GM23338 (cell line): ENCODE measurements at regions not wholly inside any gene's neighbourhood (a gene's known extent, or its start where the extent isn't known, plus 50 kb on each side); places are given as distances from the start of the nearest gene placed in this dataset.

Source experiments
- ATAC-seq: fragments of 200-7000 bp; cut with Tn5 transposase; 3 replicates; pipeline ENCODE4 v1.9.1; 2020
- DNase-seq: peaks from one replicate; pipeline ENCODE4 v3.0.0-alpha.2; 2015; ENCODE audit warnings: low spot score
- H2AFZ ChIP-seq: fragments of 200-600 bp; sonication (generic); 2 replicates; pipeline ENCODE4 v1.8.0; 2016; ENCODE audit warnings: antibody characterized with exemption, mild to moderate bottlenecking, moderate library complexity
- H3F3A ChIP-seq: fragments of 200-600 bp; sonication (generic); replicated peaks from 2 replicates; pipeline ENCODE4 v1.8.0; 2017; ENCODE audit warnings: antibody characterized with exemption, mixed run types, low read depth
- H3K27ac ChIP-seq: fragments of 200-600 bp; sonication (generic); 2 replicates; pipeline ENCODE4 v1.6.1; 2016; ENCODE audit warnings: low read depth
- H3K27me3 ChIP-seq: fragments of 200-600 bp; sonication (generic); 2 replicates; pipeline ENCODE4 v1.8.0; 2016; ENCODE audit warnings: mild to moderate bottlenecking, mixed run types, moderate library complexity; ENCODE audit not compliant: insufficient read depth
- H3K36me3 ChIP-seq: fragments of 200-600 bp; sonication (generic); 2 replicates; pipeline ENCODE4 v1.8.0; 2016; ENCODE audit warnings: mild to moderate bottlenecking; ENCODE audit not compliant: insufficient read depth
- H3K4me1 ChIP-seq: fragments of 200-600 bp; sonication (generic); 2 replicates; pipeline ENCODE4 v1.8.0; 2016; ENCODE audit warnings: mild to moderate bottlenecking, moderate library complexity; ENCODE audit not compliant: insufficient read depth
- H3K4me2 ChIP-seq: fragments of 200-600 bp; sonication (generic); 2 replicates; pipeline ENCODE4 v1.7.1; 2017; ENCODE audit warnings: mixed run types
- H3K4me3 ChIP-seq: fragments of 200-600 bp; sonication (generic); 2 replicates; pipeline ENCODE4 v1.6.1; 2016; ENCODE audit warnings: mixed run types
- H3K79me2 ChIP-seq: fragments of 200-600 bp; sonication (generic); replicated peaks from 2 replicates; pipeline ENCODE4 v1.8.0; 2017; ENCODE audit warnings: mild to moderate bottlenecking; ENCODE audit not compliant: insufficient read depth
- H3K9me2 ChIP-seq: fragments of 200-600 bp; sonication (generic); 2 replicates; pipeline ENCODE4 v1.8.0; 2017; ENCODE audit not compliant: insufficient read depth
- H4K20me1 ChIP-seq: fragments of 200-600 bp; sonication (generic); replicated peaks from 2 replicates; pipeline ENCODE4 v1.8.0; 2017; ENCODE audit warnings: mild to moderate bottlenecking; ENCODE audit not compliant: insufficient read depth
- H3K27ac Mint-ChIP-seq: 2 replicates; pipeline ENCODE4 v1.8.0; 2020; ENCODE audit warnings: inconsistent platforms, mild to moderate bottlenecking, moderate library complexity, mixed read lengths
- H3K27me3 Mint-ChIP-seq: 3 replicates; pipeline ENCODE4 v1.8.0; 2022; ENCODE audit warnings: low read depth, mild to moderate bottlenecking, moderate library complexity, mixed read lengths, inconsistent platforms; ENCODE audit not compliant: insufficient read depth, poor library complexity
- H3K36me3 Mint-ChIP-seq: 3 replicates; pipeline ENCODE4 v1.8.0; 2021; ENCODE audit warnings: low read depth, mild to moderate bottlenecking, inconsistent platforms, moderate library complexity, mixed read lengths
- H3K4me1 Mint-ChIP-seq: 3 replicates; pipeline ENCODE4 v1.8.0; 2020; ENCODE audit warnings: mild to moderate bottlenecking, inconsistent platforms, mixed read lengths
- H3K4me3 Mint-ChIP-seq: 3 replicates; pipeline ENCODE4 v1.8.0; 2021; ENCODE audit warnings: moderate library complexity, mild to moderate bottlenecking, inconsistent platforms, mixed read lengths
- H3K9me3 Mint-ChIP-seq: 3 replicates; pipeline ENCODE4 v1.8.0; 2020; ENCODE audit warnings: moderate library complexity, mild to moderate bottlenecking, inconsistent platforms, mixed read lengths
- CREB1 ChIP-seq: fragments of 250-450 bp; sonication (Bioruptor Pico); IDR thresholded peaks from 2 replicates; pipeline ENCODE4 v1.5.0; 2020; ENCODE audit warnings: low read depth, mild to moderate bottlenecking, moderate library complexity
- EZH2 ChIP-seq: fragments of 200-600 bp; sonication (generic); IDR thresholded peaks from one replicate; pipeline ENCODE4 v1.8.0; 2017; ENCODE audit warnings: antibody characterized with exemption, mild to moderate bottlenecking, low read depth; ENCODE audit not compliant: unreplicated experiment
- EZH2phosphoT487 ChIP-seq: fragments of 200-600 bp; sonication (generic); IDR thresholded peaks from one replicate; pipeline ENCODE4 v1.8.1; 2018; ENCODE audit warnings: antibody characterized with exemption; ENCODE audit not compliant: unreplicated experiment
- NANOG ChIP-seq: IDR thresholded peaks from 2 replicates; pipeline ENCODE4 v1.6.1; 2016; ENCODE audit warnings: antibody characterized with exemption, borderline replicate concordance
- POLR2AphosphoS5 ChIP-seq: IDR thresholded peaks from 2 replicates; pipeline ENCODE4 v1.6.1; 2016; ENCODE audit warnings: antibody characterized with exemption, low read depth
- STAT1 ChIP-seq: IDR thresholded peaks from one replicate; pipeline ENCODE4 v1.6.1; 2016; ENCODE audit warnings: antibody characterized with exemption; ENCODE audit not compliant: unreplicated experiment
- ZNF331 ChIP-seq: fragments of 250-450 bp; sonication (Bioruptor Pico); IDR thresholded peaks from 2 replicates; pipeline ENCODE4 v1.5.0; 2020; ENCODE audit warnings: low read depth, mild to moderate bottlenecking, moderate library complexity
- TF ChIP-seq, protein P1 (sequence below): IDR thresholded peaks from 2 replicates; pipeline ENCODE4 v1.6.1; 2016; ENCODE audit warnings: antibody characterized with exemption
- TF ChIP-seq, protein P2 (sequence below), 2 experiments: fragments of 200-600 bp in 1 of 2; sonication (generic) in 1 of 2; conservative IDR thresholded peaks; 2 replicates each; pipeline versions ENCODE4 v1.5.1 to v1.6.1; 2016 to 2017; ENCODE audit warnings: antibody characterized with exemption in 2 of 2, low read depth in 2 of 2, mild to moderate bottlenecking in 2 of 2, moderate library complexity in 1 of 2

DNA sequence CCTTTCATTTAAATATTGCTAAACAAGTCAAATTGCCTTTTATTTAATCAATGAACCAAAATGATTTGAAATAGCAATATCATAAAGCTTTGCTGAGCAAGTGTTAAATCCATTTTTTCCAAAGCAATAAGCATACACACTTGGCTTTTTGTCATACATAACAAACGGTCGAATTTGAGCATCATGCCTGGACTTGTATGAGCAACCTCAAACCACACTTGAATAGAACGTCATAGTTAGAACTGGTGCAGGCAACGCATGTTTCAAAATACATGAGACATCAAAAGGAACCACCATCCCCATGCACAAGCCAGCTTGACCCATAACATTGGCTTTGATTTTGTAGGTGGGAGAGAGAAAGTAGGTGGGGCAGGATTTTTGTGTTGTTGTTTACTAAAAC, 812.3 kb upstream of the FRG1 start:
- Histone ChIP-seq H3F3A (no peaks in the 10 kb centered on the region), H3K4me2 (no peak overlapping the region), H3K4me3 (no peak overlapping the region), H2AFZ (no peak overlapping the region), H3K4me1 (no peaks in the 10 kb centered on the region), H4K20me1 (no peaks in the 10 kb centered on the region), H3K36me3 (no peaks in the 10 kb centered on the region; the same call in 1 of the 2 replicates), H3K79me2 (no peaks in the 10 kb centered on the region), H3K27ac (no peak overlapping the region), H3K27me3 (no peaks in the 10 kb centered on the region), H3K9me2 (peaks cover 4% of the 10 kb centered on the region; the same call in 1 of the 2 replicates)
- peaks cover 4% of the 10 kb centered on the region; the same call in 1 of the 3 replicates for H3K4me1 Mint-ChIP-seq
- H3K4me3 Mint-ChIP-seq = no peak overlapping the region
- DNase-seq (no peak), ATAC-seq (no peak)
- no peak for TF ChIP-seq ZNF331 (CRISPR knock-in tag)
- TF ChIP-seq, protein P1, sequence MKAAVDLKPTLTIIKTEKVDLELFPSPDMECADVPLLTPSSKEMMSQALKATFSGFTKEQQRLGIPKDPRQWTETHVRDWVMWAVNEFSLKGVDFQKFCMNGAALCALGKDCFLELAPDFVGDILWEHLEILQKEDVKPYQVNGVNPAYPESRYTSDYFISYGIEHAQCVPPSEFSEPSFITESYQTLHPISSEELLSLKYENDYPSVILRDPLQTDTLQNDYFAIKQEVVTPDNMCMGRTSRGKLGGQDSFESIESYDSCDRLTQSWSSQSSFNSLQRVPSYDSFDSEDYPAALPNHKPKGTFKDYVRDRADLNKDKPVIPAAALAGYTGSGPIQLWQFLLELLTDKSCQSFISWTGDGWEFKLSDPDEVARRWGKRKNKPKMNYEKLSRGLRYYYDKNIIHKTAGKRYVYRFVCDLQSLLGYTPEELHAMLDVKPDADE = no peak
- TF ChIP-seq EZH2 = no peak
- no peak for TF ChIP-seq CREB1 (CRISPR knock-in tag)
- no peak for TF ChIP-seq NANOG
- no peak for TF ChIP-seq STAT1
- TF ChIP-seq EZH2phosphoT487 = no peak
- TF ChIP-seq, protein P2, sequence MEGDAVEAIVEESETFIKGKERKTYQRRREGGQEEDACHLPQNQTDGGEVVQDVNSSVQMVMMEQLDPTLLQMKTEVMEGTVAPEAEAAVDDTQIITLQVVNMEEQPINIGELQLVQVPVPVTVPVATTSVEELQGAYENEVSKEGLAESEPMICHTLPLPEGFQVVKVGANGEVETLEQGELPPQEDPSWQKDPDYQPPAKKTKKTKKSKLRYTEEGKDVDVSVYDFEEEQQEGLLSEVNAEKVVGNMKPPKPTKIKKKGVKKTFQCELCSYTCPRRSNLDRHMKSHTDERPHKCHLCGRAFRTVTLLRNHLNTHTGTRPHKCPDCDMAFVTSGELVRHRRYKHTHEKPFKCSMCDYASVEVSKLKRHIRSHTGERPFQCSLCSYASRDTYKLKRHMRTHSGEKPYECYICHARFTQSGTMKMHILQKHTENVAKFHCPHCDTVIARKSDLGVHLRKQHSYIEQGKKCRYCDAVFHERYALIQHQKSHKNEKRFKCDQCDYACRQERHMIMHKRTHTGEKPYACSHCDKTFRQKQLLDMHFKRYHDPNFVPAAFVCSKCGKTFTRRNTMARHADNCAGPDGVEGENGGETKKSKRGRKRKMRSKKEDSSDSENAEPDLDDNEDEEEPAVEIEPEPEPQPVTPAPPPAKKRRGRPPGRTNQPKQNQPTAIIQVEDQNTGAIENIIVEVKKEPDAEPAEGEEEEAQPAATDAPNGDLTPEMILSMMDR (conservative IDR thresholded peaks at IDR 0.05; ENCODE audit: low read depth in 2 of 2) = no peak
- no peaks in the 10 kb centered on the region; the same call in 2 of the 3 replicates for H3K9me3 Mint-ChIP-seq
- no peaks in the 10 kb centered on the region for H3K27me3 Mint-ChIP-seq
- H3K36me3 Mint-ChIP-seq = no peaks in the 10 kb centered on the region; the same call in 2 of the 3 replicates
- H3K27ac Mint-ChIP-seq = no peak overlapping the region

DNA sequence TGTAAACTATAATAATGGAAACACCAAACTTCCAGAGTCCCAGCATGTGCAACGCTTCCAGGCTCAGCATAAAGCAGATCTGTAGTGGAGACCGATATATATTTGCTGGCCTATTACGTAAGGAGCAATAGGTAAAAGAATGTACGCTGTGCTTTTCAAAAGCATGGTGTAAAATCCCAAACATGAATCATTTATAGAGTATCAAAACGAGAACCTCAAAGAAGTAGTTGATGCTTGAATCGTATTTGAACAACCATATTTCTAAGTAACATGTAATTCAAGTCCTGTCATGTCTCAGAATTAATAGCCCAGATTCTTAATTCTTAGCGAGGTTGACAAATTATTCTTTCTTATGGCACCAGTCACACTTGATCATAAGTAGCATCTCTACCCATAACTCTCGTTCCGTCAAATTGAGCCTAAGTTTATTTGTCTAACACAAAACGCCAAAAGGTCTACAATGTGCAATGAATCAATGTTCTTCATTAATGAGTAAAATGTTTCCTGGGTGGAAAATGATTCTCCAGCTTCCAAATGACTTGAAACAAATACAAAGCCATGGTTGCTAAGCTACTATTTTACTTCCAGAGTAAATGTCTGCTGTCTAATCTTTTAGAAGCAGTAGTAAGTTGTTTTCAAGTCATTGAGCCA, 811.5 kb upstream of the FRG1 start:
- Histone ChIP-seq H3K4me2 (no peak overlapping the region), H3K79me2 (no peaks in the 10 kb centered on the region), H3F3A (no peaks in the 10 kb centered on the region), H4K20me1 (no peaks in the 10 kb centered on the region), H3K27ac (no peak overlapping the region), H3K4me1 (no peaks in the 10 kb centered on the region), H3K9me2 (peaks cover 4% of the 10 kb centered on the region; the same call in 1 of the 2 replicates), H3K36me3 (no peaks in the 10 kb centered on the region; the same call in 1 of the 2 replicates), H2AFZ (no peak overlapping the region), H3K27me3 (no peaks in the 10 kb centered on the region), H3K4me3 (no peak overlapping the region)
- Mint-ChIP-seq H3K27ac (no peak overlapping the region), H3K9me3 (no peaks in the 10 kb centered on the region; the same call in 2 of the 3 replicates), H3K27me3 (no peaks in the 10 kb centered on the region), H3K4me3 (no peak overlapping the region), H3K36me3 (no peaks in the 10 kb centered on the region; the same call in 2 of the 3 replicates), H3K4me1 (peaks cover 4% of the 10 kb centered on the region; the same call in 1 of the 3 replicates)
- DNase-seq (no peak), ATAC-seq (no peak)
- TF ChIP-seq STAT1 (no peak), EZH2 (no peak), POLR2AphosphoS5 (no peak), NANOG (no peak), CREB1 (CRISPR knock-in tag) (no peak)
- TF ChIP-seq, protein P2 (conservative IDR thresholded peaks at IDR 0.05; ENCODE audit: low read depth in 2 of 2) = no peak
